ENCODE measurements at regions not wholly inside any gene's neighbourhood (a gene's known extent, or its start where the extent isn't known, plus 50 kb on each side); places are given as distances from the start of the nearest gene placed in this dataset.

DNA sequence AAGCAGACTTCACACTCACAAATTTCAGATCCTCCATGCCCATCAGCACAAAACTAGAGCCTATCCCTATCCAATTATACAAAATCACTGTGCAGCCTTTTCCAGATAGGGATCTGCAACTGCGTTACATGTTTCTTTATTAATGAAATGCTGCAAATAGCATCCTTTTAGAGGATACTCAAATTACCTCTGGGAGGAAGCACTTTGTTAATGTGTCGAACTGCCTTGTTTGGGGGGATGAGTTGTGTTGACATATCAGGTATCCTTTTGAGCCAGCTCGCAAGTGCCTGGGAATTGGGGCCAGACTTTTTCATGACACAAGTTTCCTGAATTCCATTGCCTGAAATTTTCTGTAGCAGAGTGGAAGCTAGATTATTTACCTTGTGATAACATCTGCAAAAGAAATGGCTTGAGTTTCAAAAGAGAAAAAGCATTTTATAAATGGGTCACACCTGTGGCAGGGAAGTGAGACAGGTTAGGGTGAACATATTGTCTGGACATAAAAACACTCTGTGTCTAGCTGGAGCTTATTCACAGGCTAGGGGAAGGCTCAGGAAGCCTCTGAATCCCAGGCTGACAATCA lies 299.1 kb upstream of the MTNR1B start:
- no peak for DNase-seq
- peaks cover 0 to 1% of the 10 kb centered on the region in 2 donors for H3K36me3 Mint-ChIP-seq (ENCODE audit: insufficient read depth in 2 of 2)
- H3K4me3 Mint-ChIP-seq, result no peak overlapping the region
- no peak overlapping the region for H3K27ac Mint-ChIP-seq
- no peaks in the 10 kb centered on the region for H3K27me3 Mint-ChIP-seq (ENCODE audit: low read depth)
- no peaks in the 10 kb centered on the region for H3K4me1 Mint-ChIP-seq (ENCODE audit: low read depth)
- peaks cover 2 to 3% of the 10 kb centered on the region in 2 donors for H3K9me3 Mint-ChIP-seq
- ATAC-seq (replicated peaks in 1 of 2), result no peak

- Mint-ChIP-seq H3K4me1 (ENCODE audit: low read depth) (no peaks in the 10 kb centered on the region), H3K27ac (no peak overlapping the region), H3K27me3 (ENCODE audit: low read depth) (no peaks in the 10 kb centered on the region), H3K9me3 (peaks cover 2 to 3% of the 10 kb centered on the region in 2 donors), H3K4me3 (no peak overlapping the region), H3K36me3 (ENCODE audit: insufficient read depth in 2 of 2) (peaks cover 0 to 1% of the 10 kb centered on the region in 2 donors)
- no peak for DNase-seq
- ATAC-seq (replicated peaks in 1 of 2), result no peak
Measured at GRCh38 chr11:92671081-92671480, 298.4 kb upstream of the MTNR1B start.

DNA sequence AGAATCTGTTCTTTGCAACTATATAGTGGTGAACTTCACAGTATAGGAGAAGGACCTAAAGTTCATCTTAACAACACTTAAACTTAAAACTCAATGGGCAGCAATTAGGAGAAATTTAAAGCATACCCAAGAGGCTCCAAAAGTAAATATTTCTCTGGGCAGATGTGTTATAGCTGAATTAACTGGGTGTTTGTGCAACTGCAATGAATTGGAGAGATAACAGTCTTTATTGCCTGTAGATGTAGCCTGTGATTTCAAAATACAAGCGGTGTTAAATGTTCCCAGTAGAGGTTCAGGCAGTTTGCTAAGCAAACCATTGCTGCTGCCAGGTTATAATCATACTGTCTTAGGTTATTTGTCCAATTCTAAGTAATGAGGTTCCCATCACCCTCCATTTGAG lies 294.1 kb upstream of the MTNR1B start:
- Mint-ChIP-seq H3K27me3 (ENCODE audit: low read depth) (no peaks in the 10 kb centered on the region), H3K27ac (no peak overlapping the region), H3K4me3 (no peak overlapping the region), H3K4me1 (ENCODE audit: low read depth) (no peaks in the 10 kb centered on the region), H3K36me3 (ENCODE audit: insufficient read depth in 2 of 2) (peaks cover 0 to 1% of the 10 kb centered on the region in 2 donors), H3K9me3 (peaks cover 4 to 6% of the 10 kb centered on the region in 2 donors)
- DNase-seq (no peak), ATAC-seq (replicated peaks in 1 of 2) (no peak)

DNA sequence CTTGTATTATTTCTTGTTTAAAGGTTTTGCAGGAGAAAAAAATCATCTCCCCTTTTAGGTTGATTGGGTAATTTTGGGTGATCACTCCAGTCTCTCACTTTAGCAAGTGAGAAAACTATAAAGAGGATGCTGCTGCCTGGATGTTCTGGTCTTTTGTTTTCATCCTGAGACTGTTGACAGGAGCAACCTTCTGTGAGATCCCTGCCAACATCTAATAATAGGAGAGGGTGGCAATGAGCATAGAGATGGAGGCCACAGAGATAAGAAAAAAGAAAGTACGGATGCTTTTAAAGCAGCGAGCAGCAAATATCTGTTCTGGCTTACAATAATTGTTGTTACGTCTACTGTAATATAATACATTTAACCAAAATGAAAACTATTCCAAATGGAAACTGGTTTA lies 293.6 kb upstream of the MTNR1B start:
- Mint-ChIP-seq H3K9me3 (peaks cover 4 to 6% of the 10 kb centered on the region in 2 donors), H3K27ac (no peak overlapping the region), H3K36me3 (ENCODE audit: insufficient read depth in 2 of 2) (peaks cover 0 to 1% of the 10 kb centered on the region in 2 donors), H3K27me3 (ENCODE audit: low read depth) (no peaks in the 10 kb centered on the region), H3K4me1 (ENCODE audit: low read depth) (no peaks in the 10 kb centered on the region), H3K4me3 (no peak overlapping the region)
- DNase-seq, result no peak
- ATAC-seq (replicated peaks in 1 of 2), result no peak

DNA sequence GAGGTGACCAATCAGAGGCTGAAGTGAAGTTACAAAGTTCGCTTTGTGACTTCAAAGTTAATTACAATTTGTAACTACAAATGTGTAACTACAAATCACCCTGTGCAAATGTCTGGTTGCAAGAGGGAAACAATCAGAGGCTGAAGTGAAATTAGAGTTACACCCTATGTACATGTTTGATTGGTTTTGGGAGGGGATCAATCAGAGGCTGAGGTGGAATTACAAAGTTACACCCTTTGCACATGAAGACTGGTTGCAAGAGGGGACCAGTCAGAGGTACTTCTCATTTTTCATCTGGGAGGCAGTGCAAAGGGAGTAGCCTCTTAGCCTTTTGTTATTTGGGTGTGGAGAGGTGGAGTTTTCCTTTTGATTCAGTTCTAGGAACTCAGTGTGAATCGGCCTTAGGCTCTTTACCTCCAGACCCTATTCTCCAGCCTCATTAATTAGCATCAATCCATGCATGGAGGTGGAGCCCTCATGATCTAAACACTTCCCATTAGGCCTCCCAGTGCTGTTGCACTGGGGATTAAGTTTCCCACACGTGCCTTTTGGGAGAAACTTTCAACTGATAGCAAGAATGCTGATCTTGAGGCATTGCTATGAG lies 291.3 kb upstream of the MTNR1B start:
- Mint-ChIP-seq H3K4me3 (no peak overlapping the region), H3K36me3 (ENCODE audit: insufficient read depth in 2 of 2) (no peaks in the 10 kb centered on the region), H3K27ac (no peak overlapping the region), H3K4me1 (ENCODE audit: low read depth) (no peaks in the 10 kb centered on the region), H3K27me3 (ENCODE audit: low read depth) (no peaks in the 10 kb centered on the region), H3K9me3 (peaks cover 4 to 7% of the 10 kb centered on the region in 2 donors)
- DNase-seq (no peak), ATAC-seq (replicated peaks in 1 of 2) (no peak)

DNA sequence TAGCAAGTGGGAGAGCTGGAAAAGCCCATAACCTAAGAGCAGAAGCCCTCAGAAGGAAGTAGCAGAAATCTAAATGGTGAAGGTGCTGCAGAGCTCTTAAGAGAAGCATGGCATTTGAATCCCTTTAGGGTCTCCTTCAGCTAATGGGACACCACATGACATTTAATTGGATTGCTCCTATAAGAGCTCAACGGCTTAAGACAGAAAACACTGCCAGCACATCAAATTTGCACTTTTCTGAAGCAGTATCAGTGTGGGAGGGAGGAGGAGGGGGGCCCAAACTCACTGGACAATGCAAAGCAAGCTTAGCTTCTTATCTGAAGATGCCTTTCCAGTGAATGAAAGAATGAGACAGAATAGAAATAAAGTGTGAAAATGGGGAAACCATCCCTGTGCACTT lies 287.9 kb upstream of the MTNR1B start:
- no peak overlapping the region for H3K4me3 Mint-ChIP-seq
- ATAC-seq (replicated peaks in 1 of 2), result no peak
- no peaks in the 10 kb centered on the region for H3K36me3 Mint-ChIP-seq (ENCODE audit: insufficient read depth in 2 of 2)
- no peaks in the 10 kb centered on the region for H3K4me1 Mint-ChIP-seq (ENCODE audit: low read depth)
- no peak overlapping the region for H3K27ac Mint-ChIP-seq
- H3K27me3 Mint-ChIP-seq (ENCODE audit: low read depth), result no peaks in the 10 kb centered on the region
- DNase-seq, result no peak
- peaks cover 4 to 7% of the 10 kb centered on the region in 2 donors for H3K9me3 Mint-ChIP-seq

DNA sequence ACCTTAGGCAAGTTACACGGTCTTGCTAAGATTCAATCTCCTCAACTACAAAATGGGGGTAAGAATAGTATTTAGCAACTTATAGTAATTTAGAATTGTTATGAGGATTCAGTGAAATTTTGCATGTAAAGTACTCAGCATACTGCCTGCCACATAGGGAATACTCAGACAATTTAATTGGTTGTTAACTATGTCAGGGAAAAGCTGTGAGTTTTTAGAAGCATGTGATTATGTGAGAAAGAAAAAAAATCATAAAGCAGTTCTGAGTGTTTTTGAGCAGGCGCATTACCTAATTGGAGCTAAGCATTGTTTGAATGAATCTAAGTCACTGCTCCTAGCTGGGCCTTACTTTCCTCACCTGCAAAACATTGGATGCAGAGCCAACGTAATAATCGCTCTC lies 287.3 kb upstream of the MTNR1B start:
- DNase-seq (no peak), ATAC-seq (replicated peaks in 1 of 2) (no peak)
- Mint-ChIP-seq H3K9me3 (peaks cover 4 to 7% of the 10 kb centered on the region in 2 donors), H3K4me1 (ENCODE audit: low read depth) (no peaks in the 10 kb centered on the region), H3K36me3 (ENCODE audit: insufficient read depth in 2 of 2) (no peaks in the 10 kb centered on the region), H3K4me3 (no peak overlapping the region), H3K27me3 (ENCODE audit: low read depth) (no peaks in the 10 kb centered on the region), H3K27ac (no peak overlapping the region)

GRCh38 chr11:92682952-92683351 lies 286.5 kb upstream of the MTNR1B start:
- no peaks in the 10 kb centered on the region for H3K36me3 Mint-ChIP-seq (ENCODE audit: insufficient read depth in 2 of 2)
- DNase-seq, result no peak
- no peak overlapping the region for H3K27ac Mint-ChIP-seq
- H3K4me3 Mint-ChIP-seq, result no peak overlapping the region
- no peaks in the 10 kb centered on the region for H3K4me1 Mint-ChIP-seq (ENCODE audit: low read depth)
- ATAC-seq (replicated peaks in 1 of 2), result no peak
- H3K9me3 Mint-ChIP-seq, result peaks cover 4 to 5% of the 10 kb centered on the region in 2 donors
- no peaks in the 10 kb centered on the region for H3K27me3 Mint-ChIP-seq (ENCODE audit: low read depth)

GRCh38 chr11:92685049-92685448 lies 284.4 kb upstream of the MTNR1B start:
- Mint-ChIP-seq H3K27ac (no peak overlapping the region), H3K36me3 (ENCODE audit: insufficient read depth in 2 of 2) (no peaks in the 10 kb centered on the region), H3K4me3 (no peak overlapping the region), H3K27me3 (ENCODE audit: low read depth) (no peaks in the 10 kb centered on the region), H3K4me1 (ENCODE audit: low read depth) (no peaks in the 10 kb centered on the region), H3K9me3 (peaks cover 3 to 4% of the 10 kb centered on the region in 2 donors)
- DNase-seq (no peak), ATAC-seq (replicated peaks in 1 of 2) (no peak)

GRCh38 chr11:92687724-92688123 lies 281.7 kb upstream of the MTNR1B start:
- DNase-seq (no peak), ATAC-seq (replicated peaks in 1 of 2) (no peak)
- Mint-ChIP-seq H3K27ac (no peak overlapping the region), H3K4me1 (ENCODE audit: low read depth) (no peaks in the 10 kb centered on the region), H3K27me3 (ENCODE audit: low read depth) (no peaks in the 10 kb centered on the region), H3K36me3 (ENCODE audit: insufficient read depth in 2 of 2) (no peaks in the 10 kb centered on the region), H3K4me3 (no peak overlapping the region), H3K9me3 (peaks cover 0 to 3% of the 10 kb centered on the region in 2 donors)

DNA sequence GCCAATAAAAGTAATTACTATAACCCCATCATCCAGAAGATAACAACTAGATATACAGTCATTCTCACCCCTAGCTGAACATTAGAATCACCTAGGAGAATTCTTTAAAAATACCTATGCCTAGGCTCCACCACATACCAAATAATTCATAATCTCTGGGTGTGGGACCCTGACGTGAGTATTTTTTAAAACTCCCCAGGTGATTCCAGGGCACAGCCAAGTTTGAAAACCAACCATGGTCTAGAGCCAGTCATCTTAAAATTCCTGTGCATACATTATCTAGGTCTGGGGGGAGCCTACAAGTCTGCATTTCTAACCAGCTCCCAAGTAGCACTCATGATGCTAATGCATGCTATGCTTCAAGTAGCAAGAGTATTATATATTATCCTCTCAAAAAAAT lies 281.0 kb upstream of the MTNR1B start:
- no peaks in the 10 kb centered on the region for H3K4me1 Mint-ChIP-seq (ENCODE audit: low read depth)
- H3K27ac Mint-ChIP-seq, result no peak overlapping the region
- H3K27me3 Mint-ChIP-seq (ENCODE audit: low read depth), result no peaks in the 10 kb centered on the region
- no peaks in the 10 kb centered on the region for H3K36me3 Mint-ChIP-seq (ENCODE audit: insufficient read depth in 2 of 2)
- ATAC-seq (replicated peaks in 1 of 2) (no peak), DNase-seq (no peak)
- H3K9me3 Mint-ChIP-seq, result peaks cover 0 to 3% of the 10 kb centered on the region in 2 donors
- no peak overlapping the region for H3K4me3 Mint-ChIP-seq

DNA sequence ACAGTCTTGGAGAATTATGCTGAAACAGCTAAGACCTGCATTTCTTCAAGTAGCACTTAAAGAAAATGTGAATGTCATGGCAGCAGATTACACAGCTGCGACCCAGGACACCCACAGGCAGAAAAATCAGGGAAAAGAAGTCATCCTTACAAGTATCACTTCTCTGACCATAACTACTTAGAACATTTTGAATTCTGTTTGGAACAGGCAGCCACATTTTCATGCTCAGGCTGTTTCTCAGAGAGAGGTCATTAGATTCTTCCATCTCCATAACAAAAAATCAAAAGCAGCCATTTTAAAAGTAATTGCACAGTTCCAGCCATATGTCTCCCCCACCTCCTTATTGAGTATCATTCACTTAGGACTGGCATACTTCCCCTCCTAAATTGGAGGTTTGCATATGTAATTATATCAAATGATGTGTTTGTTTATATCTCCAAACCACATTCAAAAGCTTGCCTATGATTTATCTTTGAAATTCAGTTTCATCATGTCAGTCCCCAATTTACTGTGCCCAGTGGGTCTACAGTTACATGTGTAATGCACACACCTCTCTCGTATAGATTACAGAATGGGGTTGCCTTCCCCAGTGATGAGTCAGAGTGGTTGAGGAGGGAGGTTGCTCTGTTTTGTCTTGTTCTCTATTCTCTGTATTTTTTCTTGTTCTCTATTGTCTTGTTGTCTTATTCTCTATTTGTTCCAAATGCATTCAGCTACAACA lies 276.5 kb upstream of the MTNR1B start:
- Mint-ChIP-seq H3K36me3 (ENCODE audit: insufficient read depth in 2 of 2) (no peaks in the 10 kb centered on the region), H3K27ac (no peak overlapping the region), H3K27me3 (ENCODE audit: low read depth) (no peaks in the 10 kb centered on the region), H3K4me1 (ENCODE audit: low read depth) (peaks cover 7% of the 10 kb centered on the region), H3K4me3 (no peak overlapping the region), H3K9me3 (peaks cover 0 to 3% of the 10 kb centered on the region in 2 donors)
- ATAC-seq (replicated peaks in 1 of 2) (no peak), DNase-seq (no peak)

DNA sequence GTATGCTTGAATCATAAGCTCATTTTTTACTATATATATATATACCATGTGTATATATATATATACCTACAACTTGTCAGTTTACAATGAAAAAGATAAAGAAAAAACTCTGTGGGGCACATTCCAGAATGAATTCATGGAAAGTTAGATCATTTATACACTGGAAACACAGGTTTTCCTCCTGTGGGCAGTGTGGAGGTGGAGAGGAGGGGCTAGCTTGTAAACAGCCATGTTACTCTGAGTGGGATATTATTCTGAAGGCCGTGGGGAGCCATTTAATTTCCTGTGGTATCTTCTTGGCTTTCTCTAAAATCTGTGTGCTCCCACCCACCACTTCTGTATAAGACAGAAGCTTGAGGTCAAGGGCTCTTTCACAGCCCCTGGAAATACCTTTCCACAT lies 273.4 kb upstream of the MTNR1B start:
- Mint-ChIP-seq H3K27me3 (ENCODE audit: low read depth) (no peaks in the 10 kb centered on the region), H3K36me3 (ENCODE audit: insufficient read depth in 2 of 2) (no peaks in the 10 kb centered on the region), H3K4me1 (ENCODE audit: low read depth) (peaks cover 10% of the 10 kb centered on the region), H3K4me3 (no peak overlapping the region), H3K9me3 (no peaks in the 10 kb centered on the region), H3K27ac (no peak overlapping the region)
- DNase-seq (no peak), ATAC-seq (replicated peaks in 1 of 2) (no peak)

Measured in activated T-cell treated with anti-CD3 and anti-CD28 coated beads, Interleukin-2, amount 50 U/mL, for 72 hours (primary cell).